HepG2 (cell line): ENCODE measurements at regions not wholly inside any gene's neighbourhood (a gene's known extent, or its start where the extent isn't known, plus 50 kb on each side); places are given as distances from the start of the nearest gene placed in this dataset.

Source experiments
- ASH2L ChIP-seq: fragments of 300-600, 200-600 bp; sonication (generic); IDR thresholded peaks from 2 replicates; pipeline ENCODE4 v1.7.0; 2017; ENCODE audit warnings: low read depth, mild to moderate bottlenecking, moderate library complexity, mixed read lengths, low read length; ENCODE audit not compliant: insufficient read length
- ATF7-NPFF ChIP-seq: sonication (generic); formaldehyde crosslinking; IDR thresholded peaks from 2 replicates; pipeline ENCODE4 v1.8.1; 2023; ENCODE audit warnings: mild to moderate bottlenecking, low read depth, missing genetic modification reagents, moderate library complexity
- CEBPG ChIP-seq: IDR thresholded peaks from 2 replicates; pipeline ENCODE4 v1.6.1; 2016
- EP300 ChIP-seq, 3 experiments: sonication (generic) in 1 of 3; formaldehyde crosslinking in 1 of 3; IDR thresholded peaks; 2 replicates each; pipeline versions ENCODE4 v1.5.1 to v1.6.1; 2011 to 2020; ENCODE audit warnings: low read depth in 2 of 3, low read length in 2 of 3, borderline replicate concordance in 1 of 3, improper control_type of control experiment in 1 of 3, mild to moderate bottlenecking in 1 of 3, missing genetic modification reagents in 1 of 3, moderate library complexity in 1 of 3
- FOXO1 ChIP-seq: sonication (generic); formaldehyde crosslinking; IDR thresholded peaks from 2 replicates; pipeline ENCODE4 v1.4.0; 2020; ENCODE audit warnings: missing genetic modification reagents
- GATAD2A ChIP-seq: IDR thresholded peaks from 2 replicates; pipeline ENCODE4 v1.6.1; 2016
- IRF2 ChIP-seq: IDR thresholded peaks from 2 replicates; pipeline ENCODE4 v1.6.1; 2018; ENCODE audit warnings: missing genetic modification reagents, missing compliant biosample characterization
- MTA3 ChIP-seq: sonication (generic); formaldehyde crosslinking; IDR thresholded peaks from 2 replicates; pipeline ENCODE4 v1.4.0; 2020; ENCODE audit warnings: missing genetic modification reagents
- PAXIP1 ChIP-seq: sonication (generic); formaldehyde crosslinking; conservative IDR thresholded peaks from 2 replicates; pipeline ENCODE4 v1.4.0; 2020; ENCODE audit warnings: mild to moderate bottlenecking, missing genetic modification reagents, moderate library complexity
- PHF8 ChIP-seq: sonication (generic); formaldehyde crosslinking; IDR thresholded peaks from 2 replicates; pipeline ENCODE4 v1.5.0; 2020; ENCODE audit warnings: missing genetic modification reagents
- SNAPC5 ChIP-seq: sonication (generic); formaldehyde crosslinking; IDR thresholded peaks from 2 replicates; pipeline ENCODE4 v1.8.1; 2023; ENCODE audit warnings: mild to moderate bottlenecking, missing genetic modification reagents, borderline replicate concordance
- TEAD3 ChIP-seq: optimal IDR thresholded peaks from 2 replicates; pipeline ENCODE3; 2016; ENCODE audit warnings: borderline replicate concordance
- ZBTB43 ChIP-seq: sonication (generic); formaldehyde crosslinking; conservative IDR thresholded peaks from 2 replicates; pipeline ENCODE4 v1.4.0; 2020; ENCODE audit warnings: missing genetic modification reagents
- ZFP36 ChIP-seq: fragments of 150-350 bp; IDR thresholded peaks from 2 replicates; pipeline ENCODE4 v1.6.1; 2018; ENCODE audit warnings: borderline replicate concordance, low read length, low read depth; ENCODE audit not compliant: partially characterized antibody
- ZFP37 ChIP-seq: sonication (generic); formaldehyde crosslinking; IDR thresholded peaks from 2 replicates; pipeline ENCODE4 v1.4.0; 2020; ENCODE audit warnings: missing genetic modification reagents, borderline replicate concordance
- ZNF234 ChIP-seq: sonication (generic); formaldehyde crosslinking; conservative IDR thresholded peaks from 2 replicates; pipeline ENCODE4 v1.5.1; 2020; ENCODE audit warnings: mild to moderate bottlenecking, missing genetic modification reagents
- ZNF326 ChIP-seq: sonication (generic); formaldehyde crosslinking; IDR thresholded peaks from 2 replicates; pipeline ENCODE4 v1.4.0; 2020; ENCODE audit warnings: missing genetic modification reagents, borderline replicate concordance
- ZNF501 ChIP-seq: sonication (generic); formaldehyde crosslinking; IDR thresholded peaks from 2 replicates; pipeline ENCODE4 v1.5.1; 2020; ENCODE audit warnings: mild to moderate bottlenecking, moderate library complexity, missing genetic modification reagents
- ZNF543 ChIP-seq: sonication (generic); formaldehyde crosslinking; IDR thresholded peaks from 2 replicates; pipeline ENCODE4 v1.4.0; 2020; ENCODE audit warnings: mild to moderate bottlenecking, missing genetic modification reagents
- ZNF562 ChIP-seq: sonication (generic); formaldehyde crosslinking; IDR thresholded peaks from 2 replicates; pipeline ENCODE4 v1.8.0; 2022; ENCODE audit warnings: missing genetic modification reagents, borderline replicate concordance
- ZNF576 ChIP-seq: sonication (generic); formaldehyde crosslinking; IDR thresholded peaks from 2 replicates; pipeline ENCODE4 v1.4.0; 2020; ENCODE audit warnings: mild to moderate bottlenecking, missing genetic modification reagents
- ZNF644 ChIP-seq: IDR thresholded peaks from 2 replicates; pipeline ENCODE4 v1.6.1; 2016; ENCODE audit warnings: low read depth
- ZNF710 ChIP-seq: sonication (generic); formaldehyde crosslinking; IDR thresholded peaks from 2 replicates; pipeline ENCODE4 v1.5.0; 2020; ENCODE audit warnings: mild to moderate bottlenecking, missing genetic modification reagents, borderline replicate concordance
- ZNF891 ChIP-seq: sonication (generic); formaldehyde crosslinking; IDR thresholded peaks from 2 replicates; pipeline ENCODE4 v1.5.0; 2020; ENCODE audit warnings: mild to moderate bottlenecking, missing genetic modification reagents

GRCh38 chr3:191762323-191762960, 301.5 kb downstream of the PYDC2 start (continued):
- TF ChIP-seq ZNF710 (CRISPR knock-in tag) (peak; percentile 61), SNAPC5 (CRISPR knock-in tag) (no peak), MTA3 (CRISPR knock-in tag) (no peak), ZNF234 (no peak), IRF2 (CRISPR knock-in tag) (peak; percentile 33; the same call in 1 of the 2 replicates), TEAD3 (CRISPR knock-in tag) (peak; percentile 83), PHF8 (CRISPR knock-in tag) (no peak), ZNF576 (CRISPR knock-in tag) (no peak), ATF7-NPFF (CRISPR knock-in tag) (no peak), ZNF562 (CRISPR knock-in tag) (no peak), EP300 (IDR thresholded peaks at IDR 0.05; ENCODE audit: low read depth in 2 of 2, low read length in 2 of 2) (peak; percentile 31 to 85; a peak in 2 of 4 replicates), EP300 (CRISPR knock-in tag; IDR thresholded peaks at IDR 0.05; ENCODE audit: borderline replicate concordance) (peak; percentile 87), ZNF644 (peak; percentile 62), ZNF326 (CRISPR knock-in tag) (no peak), ASH2L (peak; percentile 17), FOXO1 (CRISPR knock-in tag) (0 out of 2 replicates have a peak, but pooled peaks have one; percentile 24), GATAD2A (CRISPR knock-in tag) (peak; percentile 75), ZNF891 (CRISPR knock-in tag) (no peak), ZNF543 (CRISPR knock-in tag) (no peak), CEBPG (CRISPR knock-in tag) (peak; percentile 48), ZNF501 (CRISPR knock-in tag) (no peak), ZFP37 (CRISPR knock-in tag) (no peak), ZFP36 (no peak), PAXIP1 (CRISPR knock-in tag) (peak; percentile 80), ZBTB43 (peak; percentile 61)
